Thyroid gland (tissue), 4 donors: ENCODE measurements at regions not wholly inside any gene's neighbourhood (a gene's known extent, or its start where the extent isn't known, plus 50 kb on each side); places are given as distances from the start of the nearest gene placed in this dataset.

Experiments
- CTCF ChIP-seq, 6 experiments: fragments of 200-600 bp in 3 of 6; fragments of 450-650 bp in 3 of 6; sonication (generic) in 3 of 6; IDR thresholded peaks; one replicate each; pipeline ENCODE4 v1.5.1; 2016 to 2019; ENCODE audit warnings: antibody characterized with exemption in 6 of 6, mild to moderate bottlenecking in 2 of 6, inconsistent platforms in 1 of 6, moderate library complexity in 1 of 6
- POLR2A ChIP-seq, 2 donors: fragments of 450-650 bp; IDR thresholded peaks; one replicate each; pipeline ENCODE4 v1.6.1; 2017; ENCODE audit warnings: antibody characterized with exemption in 2 of 2, mild to moderate bottlenecking in 2 of 2, moderate library complexity in 1 of 2

GRCh38 chr5:99072846-99073245 is 144.0 kb upstream of the CHD1 start:
- TF ChIP-seq CTCF (IDR thresholded peaks at IDR 0.05) = no peak
- TF ChIP-seq POLR2A (IDR thresholded peaks at IDR 0.05) = no peak
